GM21723 (cell line): ENCODE measurements at regions not wholly inside any gene's neighbourhood (a gene's known extent, or its start where the extent isn't known, plus 50 kb on each side); places are given as distances from the start of the nearest gene placed in this dataset.
"Not testable (repeated sequence)": the region's sequence is repeated elsewhere in the genome, so short reads cannot be mapped to it uniquely, and the experiment has no call there.

Source experiments
- ATAC-seq: cut with Tn5 transposase; IDR thresholded peaks from one replicate; pipeline ENCODE4 v1.9.1; 2021; ENCODE audit warnings: mild to moderate bottlenecking, moderate library complexity; ENCODE audit not compliant: unreplicated experiment

DNA sequence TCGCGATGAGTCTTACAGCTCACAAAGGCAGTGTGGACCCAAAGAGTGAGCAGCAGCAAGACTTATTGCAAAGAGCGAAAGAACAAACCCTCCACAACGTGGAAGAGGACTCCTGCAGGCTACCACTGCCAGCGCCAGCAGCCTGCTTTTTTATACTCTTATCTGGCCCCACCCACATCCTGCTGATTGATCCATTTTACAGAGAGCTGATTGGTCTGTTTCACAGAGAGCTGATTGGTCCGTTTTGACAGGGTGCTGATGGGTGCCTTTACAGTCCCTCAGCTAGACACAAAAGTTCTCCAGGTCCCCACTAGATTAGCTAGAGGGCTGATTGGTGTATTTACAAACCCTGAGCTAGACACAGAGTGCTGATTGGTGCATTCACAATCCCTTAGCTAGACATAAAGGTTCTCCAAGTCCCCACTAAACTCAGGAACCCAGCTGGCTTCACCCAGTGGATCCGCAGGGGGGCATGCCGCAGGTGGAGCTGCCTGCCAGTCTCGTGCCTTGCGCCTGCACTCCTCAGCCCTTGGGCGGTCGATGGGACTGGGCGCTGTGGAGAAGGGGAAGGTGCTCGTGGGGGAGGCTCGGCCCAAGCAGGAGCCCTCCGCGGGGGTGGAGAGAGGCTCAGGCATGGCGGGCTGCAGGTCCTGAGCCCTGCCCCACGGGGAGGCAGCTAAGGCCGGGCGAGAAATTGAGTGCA lies 75.7 kb downstream of the QDPR start:
- not testable (repeated sequence) for ATAC-seq

DNA sequence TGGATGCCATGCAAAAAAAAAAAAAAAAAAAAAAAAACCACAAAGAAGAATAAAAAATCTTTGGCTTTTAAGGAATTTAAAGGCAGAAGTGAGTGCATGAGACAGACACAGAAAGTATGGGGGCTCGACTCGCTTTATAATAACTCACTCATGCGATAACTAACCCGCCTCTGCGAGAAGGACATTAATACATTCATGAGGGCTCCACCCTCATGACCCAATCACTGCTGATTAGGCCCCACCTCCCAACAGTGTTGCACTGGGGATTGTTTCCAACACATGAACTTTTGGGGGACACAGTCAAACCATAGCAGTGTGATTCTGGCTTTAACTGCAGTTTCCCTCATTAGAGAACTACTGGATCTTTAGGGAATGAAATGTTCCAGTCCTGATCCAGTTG lies 78.1 kb downstream of the QDPR start:
- no peak for ATAC-seq

DNA sequence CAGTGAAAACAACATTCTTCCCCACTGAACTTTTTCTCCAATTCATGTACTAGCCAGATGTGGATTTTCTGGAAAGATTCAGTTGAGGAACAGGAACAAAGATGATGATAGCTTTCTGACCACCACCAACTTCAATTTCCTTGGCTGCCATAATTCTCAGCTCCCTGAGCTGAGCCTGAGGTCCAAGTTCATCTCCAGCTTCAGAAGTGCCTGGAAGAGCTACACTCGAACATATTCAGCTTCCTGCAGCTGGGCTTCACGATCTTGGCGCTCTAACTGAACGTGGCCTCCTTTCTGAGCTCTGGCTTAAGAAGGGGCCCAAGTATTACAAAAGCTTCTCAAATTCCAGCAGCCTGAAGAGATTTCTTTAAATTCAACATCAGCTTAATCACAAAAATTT lies 83.9 kb downstream of the QDPR start:
- ATAC-seq, result no peak

DNA sequence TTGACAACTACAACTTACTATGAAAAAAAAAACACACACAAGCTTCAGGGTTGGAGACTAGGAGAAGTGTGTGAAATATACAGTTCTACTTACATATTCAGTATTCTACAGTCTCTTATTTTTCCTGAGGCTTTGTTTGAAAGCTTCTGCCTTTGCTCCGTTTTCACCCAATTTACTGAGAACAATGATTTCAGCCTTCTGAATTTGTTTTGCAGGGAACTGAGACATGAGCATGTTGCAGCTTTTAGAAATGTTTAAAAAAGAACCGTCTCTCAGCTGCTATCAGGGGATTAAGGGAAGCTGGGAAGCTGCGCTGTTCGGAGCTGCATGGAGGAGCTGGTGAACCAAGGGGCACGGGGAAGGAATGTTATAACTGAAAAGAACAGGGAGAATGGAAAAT lies 85.7 kb downstream of the QDPR start:
- no peak for ATAC-seq

DNA sequence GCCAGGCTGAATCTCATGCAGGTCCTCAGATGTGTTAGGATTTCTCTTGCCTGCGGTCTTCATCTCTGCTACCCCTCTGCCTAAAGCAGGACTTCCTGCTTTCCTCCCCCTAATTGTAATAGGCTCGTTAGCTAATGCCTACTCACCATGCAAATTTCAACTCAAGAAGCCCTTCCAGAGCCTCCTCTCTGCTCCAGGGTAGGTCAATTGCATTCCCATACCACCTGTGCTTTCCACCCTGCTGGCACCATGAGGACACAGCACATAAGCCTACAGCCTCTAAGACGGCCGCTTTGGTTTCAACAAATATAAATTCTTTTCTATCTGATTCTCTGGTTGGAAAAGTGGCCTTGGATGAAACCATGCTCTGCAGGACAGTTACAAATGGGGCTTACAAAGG lies 93.9 kb downstream of the QDPR start:
- ATAC-seq, result no peak

DNA sequence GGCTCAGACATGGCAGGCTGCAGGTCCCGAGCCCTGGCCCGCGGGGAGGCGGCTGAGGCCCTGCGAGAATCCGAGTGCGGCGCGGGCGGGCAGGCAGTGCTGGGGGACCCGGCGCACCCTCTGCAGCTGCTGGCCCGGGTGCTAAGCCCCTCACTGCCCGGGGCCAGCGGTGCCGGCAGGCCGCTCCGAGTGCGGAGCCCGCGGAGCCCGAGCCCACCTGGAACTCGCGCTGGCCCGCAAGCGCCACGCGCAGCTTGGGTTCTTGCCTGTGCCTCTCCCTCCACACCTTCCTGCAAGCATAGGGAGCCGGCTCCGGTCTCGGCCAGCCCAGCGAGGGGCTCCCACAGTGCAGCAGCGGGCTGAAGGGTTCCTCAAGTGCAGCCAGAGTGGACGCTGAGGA lies 97.5 kb downstream of the QDPR start:
- ATAC-seq, result no peak

DNA sequence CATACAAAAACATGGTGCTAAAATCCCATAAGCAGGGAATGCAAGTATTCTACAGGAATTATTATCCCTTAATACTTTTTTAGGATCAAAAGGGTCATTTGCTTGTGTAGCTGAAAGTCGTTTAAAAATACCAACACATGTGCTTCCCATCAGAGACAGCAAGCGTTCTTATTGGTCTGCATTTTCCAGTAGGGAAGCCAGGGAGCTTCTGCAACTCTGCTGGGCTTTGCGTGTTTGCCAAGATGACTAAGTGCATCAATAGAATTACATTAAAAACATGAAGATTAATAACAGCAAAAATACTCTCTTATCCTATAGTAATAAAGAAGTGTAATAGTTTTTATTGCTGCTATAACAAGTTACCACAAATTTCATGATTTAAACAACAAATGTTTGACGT lies 111.2 kb downstream of the QDPR start:
- ATAC-seq, result no peak

DNA sequence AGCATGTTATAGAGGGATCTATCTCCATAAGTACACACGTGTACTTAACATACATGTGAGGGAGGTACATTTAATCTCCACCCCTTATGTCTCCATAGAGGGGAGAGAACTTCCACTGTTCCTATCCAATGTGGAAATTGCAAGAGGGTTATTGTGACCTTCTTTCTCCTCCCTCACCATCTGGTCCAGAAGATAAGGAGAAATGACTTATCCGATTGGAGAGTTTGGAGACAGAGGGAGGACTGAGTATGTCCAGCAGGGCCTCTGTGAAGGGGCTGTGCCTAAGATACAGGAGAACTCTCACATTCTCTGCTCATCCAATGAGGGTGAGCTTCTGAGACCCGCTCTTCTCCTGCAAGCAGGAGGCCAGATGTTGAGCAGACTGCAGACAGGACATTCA lies 113.1 kb downstream of the QDPR start:
- no peak for ATAC-seq

DNA sequence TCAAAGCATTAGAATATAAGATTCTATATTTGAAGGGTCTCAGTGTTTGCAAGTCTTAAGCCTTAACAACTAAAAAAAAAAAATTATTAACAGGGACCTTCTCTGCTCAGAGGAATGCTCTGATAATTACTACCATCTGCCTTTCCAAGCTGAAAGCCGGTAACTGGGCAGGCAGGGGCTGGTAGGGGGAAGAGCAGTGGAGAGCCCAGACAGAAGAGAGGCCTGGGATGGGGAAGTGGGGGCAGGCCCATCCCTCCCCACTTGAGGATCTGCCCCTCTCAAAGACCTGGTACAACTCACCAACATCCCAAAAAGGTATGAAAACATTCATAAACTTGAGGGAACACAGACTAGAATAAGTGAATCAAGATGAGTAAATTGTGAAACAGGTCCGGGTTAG lies 113.9 kb downstream of the QDPR start:
- ATAC-seq, result no peak

DNA sequence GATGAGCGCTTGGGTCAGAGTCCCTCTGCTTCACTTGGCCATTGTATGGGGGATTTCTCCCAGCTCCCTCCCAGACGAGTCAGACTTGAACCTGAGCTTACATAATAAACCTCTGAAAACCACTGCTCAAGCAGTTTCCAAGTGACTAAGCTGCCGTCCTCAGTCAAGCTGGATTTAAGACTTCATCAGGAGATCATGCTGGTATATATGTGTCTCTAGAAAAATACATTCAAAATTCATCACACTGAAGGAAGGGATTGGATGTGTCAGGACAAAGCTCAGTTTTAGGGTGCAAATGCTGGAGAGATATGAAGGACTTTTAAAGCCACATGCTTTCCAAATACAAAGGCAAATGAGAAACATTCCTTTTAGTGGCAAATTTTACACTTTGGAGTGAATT lies 114.3 kb downstream of the QDPR start:
- no peak for ATAC-seq

DNA sequence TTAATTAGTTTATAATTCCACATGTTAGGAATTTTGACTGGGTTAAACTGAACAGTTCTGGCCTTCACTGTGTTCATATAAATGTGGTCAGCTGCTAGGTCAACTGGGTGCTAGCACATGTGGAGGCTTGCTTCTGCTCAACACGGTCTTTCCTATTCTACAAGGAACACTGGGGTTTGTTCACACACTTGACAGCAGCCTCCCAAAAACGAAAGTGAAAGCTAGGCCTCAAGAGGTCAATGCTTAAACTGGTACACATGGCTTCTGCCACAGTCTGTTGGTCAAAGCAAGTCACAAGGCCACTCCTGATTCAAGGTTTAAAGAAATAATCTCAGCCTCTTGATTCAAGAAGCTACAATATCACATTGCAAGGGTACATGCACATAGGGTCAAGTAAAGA lies 126.5 kb downstream of the QDPR start:
- peak; percentile 71 for ATAC-seq

DNA sequence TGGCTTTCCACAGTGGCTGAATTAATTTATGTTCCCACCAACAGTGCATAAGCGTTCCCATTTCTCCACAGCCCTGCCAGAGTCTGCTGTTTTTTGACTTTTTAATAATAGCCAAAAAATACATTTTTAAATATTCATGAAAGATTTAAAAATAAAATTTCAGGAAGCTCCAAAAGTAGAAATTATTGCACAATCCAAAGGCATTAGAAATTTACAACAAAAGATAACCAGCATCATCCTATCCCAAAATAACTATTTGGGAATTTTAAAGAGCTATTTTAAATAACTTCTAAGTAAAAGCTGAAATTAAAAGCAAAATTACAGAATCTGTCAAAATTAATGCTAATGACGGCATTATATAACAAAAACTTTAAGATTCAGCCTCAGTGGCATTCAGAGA lies 131.5 kb downstream of the QDPR start:
- no peak for ATAC-seq

DNA sequence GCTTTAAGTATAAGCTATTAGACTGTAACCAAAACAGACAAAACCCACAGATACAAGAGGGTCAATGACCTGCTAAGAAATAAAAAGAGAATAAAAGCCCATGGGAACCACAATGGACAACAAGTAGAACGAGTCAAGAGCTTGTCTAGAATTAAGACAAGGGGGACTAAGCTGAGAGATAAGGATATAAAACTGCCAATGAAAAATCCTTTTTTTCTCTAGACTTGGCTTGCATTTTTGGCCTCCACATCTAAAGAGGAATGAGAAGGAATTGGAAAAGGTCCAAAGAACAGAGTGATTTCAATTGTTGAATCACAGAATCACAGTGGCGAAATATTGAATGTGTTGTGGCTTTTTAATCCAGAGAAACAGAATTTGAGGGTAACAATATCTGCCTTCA lies 135.7 kb downstream of the QDPR start:
- ATAC-seq, result no peak

DNA sequence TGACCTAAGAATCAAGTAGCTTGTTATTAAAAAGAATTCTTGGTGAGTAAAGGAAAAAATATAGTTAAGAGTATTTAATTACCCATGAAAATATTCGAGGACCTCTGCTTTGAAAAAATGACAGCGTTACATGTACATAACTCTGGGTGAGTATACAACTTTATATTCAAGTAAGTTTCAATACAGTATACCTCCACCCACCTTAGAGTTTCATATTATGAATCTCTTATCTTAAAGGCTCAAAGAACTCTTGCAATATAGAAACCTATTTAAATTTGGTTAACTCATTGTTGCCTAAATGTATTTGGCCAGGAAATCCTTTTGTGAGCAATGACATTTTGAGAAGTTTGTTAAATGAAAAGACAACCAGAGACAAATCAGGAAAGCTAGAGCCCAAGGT lies 138.2 kb downstream of the QDPR start:
- no peak for ATAC-seq

DNA sequence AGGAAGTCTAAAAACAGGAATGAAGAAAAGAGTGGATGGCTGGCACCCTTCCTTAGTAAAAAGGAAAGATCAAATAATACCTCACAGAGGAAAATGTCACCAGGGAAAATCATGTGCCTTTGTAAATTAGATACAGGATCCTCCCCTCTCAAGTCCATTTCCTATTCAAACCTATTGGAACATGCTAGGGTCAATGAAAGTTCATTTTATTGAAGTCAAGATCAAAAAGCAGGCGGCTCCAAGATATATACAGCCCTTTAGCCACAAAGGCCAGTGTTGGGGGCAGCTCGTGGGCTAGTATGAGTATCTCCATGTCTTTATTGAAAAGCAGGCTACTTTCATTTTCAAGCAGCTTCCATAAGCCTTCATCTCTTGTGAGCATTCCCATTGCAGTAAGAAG lies 141.1 kb downstream of the QDPR start:
- ATAC-seq, result no peak

DNA sequence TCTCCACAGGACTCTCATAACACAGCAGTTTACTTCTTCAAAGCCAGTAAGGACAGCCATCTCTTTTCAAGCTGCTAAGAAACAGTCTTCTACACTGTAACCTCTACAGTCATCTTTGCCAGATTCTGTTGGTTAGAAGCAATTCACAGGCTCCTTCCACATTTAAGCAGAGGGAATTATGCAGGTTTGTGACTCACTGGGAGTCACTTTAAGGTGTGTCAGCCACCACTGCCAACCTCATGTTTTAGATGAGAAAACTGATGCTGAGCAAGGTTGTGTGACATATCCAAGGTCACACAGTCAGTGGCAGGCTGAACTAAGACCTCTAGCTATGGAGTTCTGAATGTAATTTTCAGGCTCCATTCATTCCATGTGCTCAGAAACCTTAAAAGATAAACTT lies 143.5 kb downstream of the QDPR start:
- no peak for ATAC-seq

DNA sequence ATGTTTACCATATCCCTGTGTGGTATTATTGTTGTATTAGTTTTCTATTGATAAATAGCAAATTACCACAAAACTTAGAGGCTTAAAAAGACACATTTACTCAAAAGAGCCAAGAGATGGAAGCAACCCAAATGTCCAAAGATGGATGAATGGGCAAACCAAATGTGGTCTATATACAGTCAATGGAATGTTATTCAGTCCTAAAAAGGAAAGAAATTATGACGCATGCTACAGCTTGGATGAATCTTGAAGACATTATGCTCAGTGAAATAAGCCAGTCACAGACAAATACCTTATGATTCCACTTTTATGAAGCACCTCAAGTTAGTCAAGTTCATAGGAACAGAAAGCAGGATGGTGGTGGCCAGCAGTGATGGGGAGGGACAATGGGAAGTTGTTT lies 144.7 kb downstream of the QDPR start:
- ATAC-seq, result no peak

DNA sequence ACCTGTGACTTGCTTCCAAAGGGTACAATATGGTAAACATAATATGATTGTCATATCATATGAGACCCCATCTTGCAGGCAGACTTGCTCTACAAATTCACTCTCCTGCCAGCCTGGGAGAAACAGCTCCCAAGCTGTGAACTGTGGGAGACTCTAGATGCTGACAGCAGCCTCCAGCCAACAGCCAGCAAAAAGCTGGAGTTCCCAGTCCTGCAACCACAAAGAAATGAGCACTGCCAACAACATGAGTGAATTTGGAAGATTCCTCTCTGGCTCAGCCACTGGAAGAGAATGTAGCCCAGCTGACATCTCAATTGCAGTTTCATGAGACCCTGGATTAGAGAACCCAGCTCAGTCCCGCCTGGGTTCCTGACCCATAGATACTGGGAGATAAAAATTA lies 145.4 kb downstream of the QDPR start:
- no peak for ATAC-seq

DNA sequence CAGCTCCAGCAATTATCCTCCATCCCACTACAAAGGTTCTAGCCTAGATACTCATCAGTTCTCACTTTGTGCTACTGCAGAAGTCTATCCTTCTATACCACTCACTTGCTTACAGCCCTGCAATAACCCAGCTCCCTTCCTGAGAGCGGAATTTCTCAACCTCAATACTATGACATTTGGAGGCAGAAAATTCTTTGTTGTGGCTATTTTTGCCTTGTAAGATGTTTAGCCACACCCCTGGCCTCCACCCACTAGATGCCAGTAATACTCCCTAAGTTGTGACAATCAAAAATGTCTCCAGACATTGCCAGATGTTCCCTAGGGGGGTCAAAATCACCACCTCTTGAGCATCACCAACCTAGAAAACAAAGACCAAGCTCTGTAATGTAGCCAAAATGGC lies 149.5 kb downstream of the QDPR start:
- ATAC-seq, result no peak

DNA sequence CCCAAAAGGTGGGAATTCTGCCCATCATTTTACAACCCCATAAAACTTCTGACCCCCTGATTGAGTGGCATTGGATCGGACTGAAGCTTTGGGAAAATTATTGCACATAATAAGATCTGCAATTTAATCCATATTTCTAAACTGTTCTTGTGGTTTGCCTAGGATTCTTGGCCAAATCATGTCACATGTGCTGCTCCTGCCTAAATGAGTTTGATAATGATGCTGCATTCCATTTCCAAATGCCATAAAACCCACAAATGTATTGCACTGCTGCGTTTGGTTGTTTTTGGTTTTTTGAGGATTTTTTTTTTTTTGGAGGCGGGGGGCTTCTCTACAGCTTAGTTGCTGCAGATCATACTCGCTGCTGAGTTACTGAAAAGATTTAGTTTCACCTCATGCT lies 153.6 kb downstream of the QDPR start:
- no peak for ATAC-seq

DNA sequence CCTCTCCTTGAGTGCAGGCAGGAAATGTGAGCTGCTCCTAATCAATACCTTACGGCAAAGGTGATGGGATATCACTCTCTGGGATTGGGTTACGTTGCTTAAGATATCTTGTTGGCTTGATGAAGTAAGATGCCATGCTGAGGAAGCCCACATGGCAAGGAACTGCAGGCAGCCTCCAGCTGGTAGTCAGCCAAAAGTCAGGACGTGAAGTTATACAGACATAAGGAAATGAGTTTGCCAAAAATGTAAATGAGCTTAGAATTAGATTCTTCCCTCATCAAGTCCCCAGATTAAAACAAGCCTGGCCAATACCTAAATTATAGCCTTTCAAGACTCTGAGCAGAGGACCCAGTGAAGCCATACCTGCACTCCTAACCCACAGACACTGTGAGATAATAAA lies 155.0 kb downstream of the QDPR start:
- ATAC-seq, result no peak

DNA sequence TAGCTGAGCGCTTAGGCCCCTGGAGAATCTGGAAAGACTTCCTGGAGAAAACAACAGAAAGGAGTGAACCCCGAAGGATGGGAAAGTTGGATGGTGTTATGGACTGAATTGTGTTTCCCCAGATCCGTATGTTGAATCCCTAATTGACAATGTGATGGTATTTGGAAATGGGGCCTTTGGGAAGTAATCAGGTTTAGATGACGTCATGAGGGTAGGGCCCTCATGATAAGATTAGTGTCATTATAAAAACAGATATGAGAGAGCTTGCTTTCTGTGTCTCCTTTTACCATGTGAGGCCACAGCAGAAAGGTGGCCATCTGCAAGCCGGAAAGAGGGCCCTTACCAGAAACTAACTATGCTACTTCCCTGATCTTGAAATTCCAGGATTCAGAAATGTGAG lies 159.5 kb downstream of the QDPR start:
- ATAC-seq, result no peak

DNA sequence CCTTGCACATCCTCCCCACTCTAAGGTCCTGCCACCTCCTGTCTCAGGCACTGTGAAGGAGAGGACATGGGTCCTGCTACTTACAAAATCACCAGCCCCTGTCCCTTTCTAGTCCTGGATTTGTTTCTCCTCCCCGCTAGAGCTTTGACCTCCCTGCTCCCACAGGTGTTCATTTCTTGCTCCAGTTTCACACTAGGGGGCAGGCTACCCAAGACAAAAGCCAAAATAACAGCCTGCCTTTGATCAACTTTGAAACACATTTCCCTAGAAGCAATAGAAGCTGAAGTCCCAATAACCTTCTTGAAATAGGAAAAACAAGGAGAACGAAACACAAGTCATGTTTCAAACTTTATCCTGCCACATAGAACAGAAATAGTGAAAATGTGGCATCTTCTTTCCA lies 164.4 kb downstream of the QDPR start:
- no peak for ATAC-seq

DNA sequence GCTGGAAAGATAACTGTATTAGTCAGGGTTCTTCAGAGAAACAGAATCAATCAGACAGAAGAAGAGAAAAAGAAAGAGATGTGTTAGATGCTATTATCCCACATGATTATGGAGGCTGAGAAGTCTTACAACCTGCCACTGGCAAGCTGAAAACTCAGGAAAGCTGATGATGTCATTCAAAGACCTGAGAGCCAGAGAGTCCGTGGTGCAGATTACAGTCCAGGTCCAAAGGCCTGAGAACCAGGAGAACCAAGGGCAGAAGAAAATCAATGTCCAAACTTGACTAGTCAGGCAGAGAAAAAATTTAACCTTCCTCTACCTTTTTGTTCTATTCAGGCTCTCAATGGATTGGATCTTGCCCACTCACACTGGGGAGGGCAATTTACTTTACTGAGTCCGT lies 172.5 kb downstream of the QDPR start:
- ATAC-seq, result no peak
